ENCODE measurements at regions not wholly inside any gene's neighbourhood (a gene's known extent, or its start where the extent isn't known, plus 50 kb on each side); places are given as distances from the start of the nearest gene placed in this dataset.

- Histone ChIP-seq H3K9me3 (no peaks in the 10 kb centered on the region), H3K4me1 (no peaks in the 10 kb centered on the region), H3K4me3 (no peak overlapping the region), H3K36me3 (no peaks in the 10 kb centered on the region), H3K27me3 (replicated peaks in 1 of 7) (peaks cover 0 to 3% (median 0%) of the 10 kb centered on the region in 7 donors), H3K27ac (no peak overlapping the region)
- 82 to 90% (median 84%) methylated on average over 3 of the region's 3 CpGs for WGBS, 5 donors
- TF ChIP-seq, protein P1, sequence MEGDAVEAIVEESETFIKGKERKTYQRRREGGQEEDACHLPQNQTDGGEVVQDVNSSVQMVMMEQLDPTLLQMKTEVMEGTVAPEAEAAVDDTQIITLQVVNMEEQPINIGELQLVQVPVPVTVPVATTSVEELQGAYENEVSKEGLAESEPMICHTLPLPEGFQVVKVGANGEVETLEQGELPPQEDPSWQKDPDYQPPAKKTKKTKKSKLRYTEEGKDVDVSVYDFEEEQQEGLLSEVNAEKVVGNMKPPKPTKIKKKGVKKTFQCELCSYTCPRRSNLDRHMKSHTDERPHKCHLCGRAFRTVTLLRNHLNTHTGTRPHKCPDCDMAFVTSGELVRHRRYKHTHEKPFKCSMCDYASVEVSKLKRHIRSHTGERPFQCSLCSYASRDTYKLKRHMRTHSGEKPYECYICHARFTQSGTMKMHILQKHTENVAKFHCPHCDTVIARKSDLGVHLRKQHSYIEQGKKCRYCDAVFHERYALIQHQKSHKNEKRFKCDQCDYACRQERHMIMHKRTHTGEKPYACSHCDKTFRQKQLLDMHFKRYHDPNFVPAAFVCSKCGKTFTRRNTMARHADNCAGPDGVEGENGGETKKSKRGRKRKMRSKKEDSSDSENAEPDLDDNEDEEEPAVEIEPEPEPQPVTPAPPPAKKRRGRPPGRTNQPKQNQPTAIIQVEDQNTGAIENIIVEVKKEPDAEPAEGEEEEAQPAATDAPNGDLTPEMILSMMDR (IDR thresholded peaks at IDR 0.05 in 8 of 11, conservative IDR thresholded peaks at IDR 0.05 in 3 of 11): no peak
- TF ChIP-seq POLR2A (IDR thresholded peaks at IDR 0.05): no peak
- no peak for TF ChIP-seq POLR2AphosphoS5 (IDR thresholded peaks at IDR 0.05)
- intact Hi-C loops (cut with DNase I; ENCODE audit: low total_unique reads): no loop called here
- DNase-seq: no peak
These were observed 293.6 kb upstream of the SLC24A2 start for GRCh38 chr9:20082406-20082805.

DNA sequence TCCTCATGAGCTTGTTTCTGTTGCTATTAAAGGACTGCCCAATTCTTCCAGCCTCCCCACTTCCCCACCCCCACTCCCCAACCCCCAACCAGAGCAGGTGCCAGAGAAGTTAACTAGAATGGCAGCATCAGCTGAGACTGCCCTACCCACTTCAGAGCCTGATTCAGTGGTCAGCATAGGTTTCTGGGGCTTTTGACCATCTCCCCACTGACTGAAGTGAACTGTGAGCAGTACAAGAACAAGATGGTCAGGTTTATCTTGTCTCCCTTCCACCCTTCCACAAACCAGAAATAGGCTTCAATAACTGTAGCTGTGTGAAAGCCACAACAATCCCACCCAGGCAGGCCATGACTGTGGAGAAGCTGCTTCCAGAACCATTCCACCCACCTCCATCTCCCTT lies 289.4 kb upstream of the SLC24A2 start:
- intact Hi-C loops (cut with DNase I; ENCODE audit: low total_unique reads): no loop called here
- no peaks in the 10 kb centered on the region for H3K4me1 ChIP-seq
- no peak overlapping the region for H3K4me3 ChIP-seq
- no peaks in the 10 kb centered on the region for H3K36me3 ChIP-seq
- no peak for TF ChIP-seq POLR2AphosphoS5 (IDR thresholded peaks at IDR 0.05)
- TF ChIP-seq, protein P1 (IDR thresholded peaks at IDR 0.05 in 8 of 11, conservative IDR thresholded peaks at IDR 0.05 in 3 of 11): no peak
- no peak for TF ChIP-seq POLR2A (IDR thresholded peaks at IDR 0.05)
- peaks cover 0 to under 1% (median 0%) of the 10 kb centered on the region in 7 donors for H3K27me3 ChIP-seq (replicated peaks in 1 of 7)
- no peak overlapping the region for H3K27ac ChIP-seq
- no peak for DNase-seq
- no peaks in the 10 kb centered on the region for H3K9me3 ChIP-seq

GRCh38 chr9:20074291-20074690 lies 285.5 kb upstream of the SLC24A2 start:
- no peaks in the 10 kb centered on the region for H3K9me3 ChIP-seq
- no peaks in the 10 kb centered on the region for H3K4me1 ChIP-seq
- H3K27ac ChIP-seq: no peak overlapping the region
- DNase-seq: no peak
- TF ChIP-seq, protein P1 (IDR thresholded peaks at IDR 0.05 in 8 of 11, conservative IDR thresholded peaks at IDR 0.05 in 3 of 11): no peak
- no peak for TF ChIP-seq POLR2AphosphoS5 (IDR thresholded peaks at IDR 0.05)
- TF ChIP-seq POLR2A (IDR thresholded peaks at IDR 0.05): no peak
- H3K4me3 ChIP-seq: no peak overlapping the region
- no peaks in the 10 kb centered on the region for H3K27me3 ChIP-seq (replicated peaks in 1 of 7)
- intact Hi-C loops (cut with DNase I; ENCODE audit: low total_unique reads): no loop called here
- no peaks in the 10 kb centered on the region for H3K36me3 ChIP-seq
- 9 to 68% (median 48%) methylated on average over 1 of the region's 1 CpG for WGBS, 5 donors

DNA sequence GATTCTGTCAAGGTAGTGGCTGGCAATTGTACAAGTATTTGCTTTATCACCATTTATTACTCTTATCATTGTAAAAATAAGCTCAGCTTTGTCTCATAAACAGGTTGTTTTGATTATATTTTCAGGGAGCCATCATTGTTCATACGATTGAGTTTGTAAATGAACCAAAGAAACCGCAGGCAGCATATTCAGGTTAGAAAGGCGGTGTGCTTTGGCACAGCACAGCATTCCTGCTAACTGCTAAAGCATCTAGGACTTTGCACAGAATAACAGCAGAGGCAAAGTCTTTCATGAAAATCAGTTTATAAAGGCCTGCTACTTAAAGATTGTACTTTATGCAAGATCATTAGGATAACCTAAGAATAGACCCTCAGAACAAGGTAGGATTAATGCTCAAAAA lies 281.5 kb upstream of the SLC24A2 start:
- 90 to 96% (median 94%) methylated on average over 3 of the region's 3 CpGs for WGBS, 5 donors
- no peak for DNase-seq
- H3K27ac ChIP-seq: no peak overlapping the region
- H3K27me3 ChIP-seq (replicated peaks in 1 of 7): no peaks in the 10 kb centered on the region
- TF ChIP-seq, protein P1 (IDR thresholded peaks at IDR 0.05 in 8 of 11, conservative IDR thresholded peaks at IDR 0.05 in 3 of 11): no peak
- TF ChIP-seq POLR2AphosphoS5 (IDR thresholded peaks at IDR 0.05) (no peak), POLR2A (IDR thresholded peaks at IDR 0.05) (no peak)
- intact Hi-C loops (cut with DNase I; ENCODE audit: low total_unique reads): no loop called here
- H3K9me3 ChIP-seq: no peaks in the 10 kb centered on the region
- H3K4me1 ChIP-seq: peaks cover 0 to 15% (median 8%) of the 10 kb centered on the region in 6 donors
- H3K4me3 ChIP-seq: no peak overlapping the region
- H3K36me3 ChIP-seq: no peaks in the 10 kb centered on the region

Data from spleen (tissue), 11 donors.